Upper lobe of left lung (tissue), 6 donors: ENCODE measurements at regions not wholly inside any gene's neighbourhood (a gene's known extent, or its start where the extent isn't known, plus 50 kb on each side); places are given as distances from the start of the nearest gene placed in this dataset.

Experiments used
- ATAC-seq, 2 donors: fragments of 200-7000 bp; cut with Tn5 transposase; one replicate each; pipeline ENCODE4 v1.9.1; 2022; ENCODE audit warnings: mild to moderate bottlenecking in 2 of 2, moderate library complexity in 2 of 2; ENCODE audit not compliant: low FRiP score in 2 of 2
- DNase-seq, 2 donors: peaks; one replicate each; pipeline ENCODE4 v3.0.0-alpha.2; 2019 to 2020
- H3K27ac ChIP-seq, 4 donors: fragments of 200-600 bp; sonication (generic); one replicate each; pipeline ENCODE4 v1.5.1; 2016 to 2019
- H3K27me3 ChIP-seq, 4 donors: fragments of 200-600 bp; sonication (generic); one replicate each; pipeline ENCODE4 v1.5.1; 2017 to 2019
- H3K36me3 ChIP-seq, 4 donors: fragments of 200-600 bp; sonication (generic); one replicate each; pipeline ENCODE4 v1.5.1; 2016 to 2019
- H3K4me1 ChIP-seq, 4 donors: fragments of 200-600 bp; sonication (generic); one replicate each; pipeline ENCODE4 v1.5.1; 2018 to 2019
- H3K4me3 ChIP-seq, 4 donors: fragments of 200-600 bp; sonication (generic); one replicate each; pipeline ENCODE4 v1.5.1; 2017 to 2019; ENCODE audit warnings: mild to moderate bottlenecking in 2 of 4, moderate library complexity in 1 of 4
- H3K9me3 ChIP-seq, 4 donors: fragments of 200-600 bp; sonication (generic); one replicate each; pipeline ENCODE4 v1.5.1; 2018 to 2019
- EP300 ChIP-seq, 4 donors: sonication (generic); formaldehyde crosslinking; IDR thresholded peaks; one replicate each; pipeline ENCODE4 v1.5.1; 2017; ENCODE audit warnings: antibody characterized with exemption in 4 of 4, control low read depth in 2 of 4
- POLR2A ChIP-seq, 4 donors: fragments of 450-650 bp; IDR thresholded peaks; one replicate each; pipeline ENCODE4 v1.5.1; 2016 to 2017; ENCODE audit warnings: antibody characterized with exemption in 4 of 4, mild to moderate bottlenecking in 2 of 4
- POLR2AphosphoS5 ChIP-seq, 2 donors: sonication (generic); formaldehyde crosslinking; IDR thresholded peaks; one replicate each; pipeline ENCODE4 v1.5.1; 2017; ENCODE audit warnings: antibody characterized with exemption in 2 of 2
- WGBS, 2 donors: methylation state at CpG; one replicate each; pipeline ENCODE4 v1.1.5; 2017 to 2018; 5-methylcytosine and 5-hydroxymethylcytosine counted together
- TF ChIP-seq, protein P1 (sequence below), 6 experiments: fragments of 450-650 bp in 4 of 6; fragments of 200-600 bp in 2 of 6; sonication (generic) in 2 of 6; IDR thresholded peaks; one replicate each; pipeline ENCODE4 v1.5.1; 2016 to 2019; ENCODE audit warnings: antibody characterized with exemption in 6 of 6
- donor health status: DM: no; HTN: no; CAD: no; lungs with moderate emphysema.
- donor health status: DM: no; HTN: yes; CAD: no; lungs with severe emphysema.

- H3K4me3 ChIP-seq: no peak overlapping the region
- H3K27me3 ChIP-seq: no peaks in the 10 kb centered on the region
- no peak overlapping the region for H3K27ac ChIP-seq
- 73 to 78% methylated on average over 2 of the region's 2 CpGs for WGBS, 2 donors
- no peaks in the 10 kb centered on the region for H3K9me3 ChIP-seq
- TF ChIP-seq, protein P1, sequence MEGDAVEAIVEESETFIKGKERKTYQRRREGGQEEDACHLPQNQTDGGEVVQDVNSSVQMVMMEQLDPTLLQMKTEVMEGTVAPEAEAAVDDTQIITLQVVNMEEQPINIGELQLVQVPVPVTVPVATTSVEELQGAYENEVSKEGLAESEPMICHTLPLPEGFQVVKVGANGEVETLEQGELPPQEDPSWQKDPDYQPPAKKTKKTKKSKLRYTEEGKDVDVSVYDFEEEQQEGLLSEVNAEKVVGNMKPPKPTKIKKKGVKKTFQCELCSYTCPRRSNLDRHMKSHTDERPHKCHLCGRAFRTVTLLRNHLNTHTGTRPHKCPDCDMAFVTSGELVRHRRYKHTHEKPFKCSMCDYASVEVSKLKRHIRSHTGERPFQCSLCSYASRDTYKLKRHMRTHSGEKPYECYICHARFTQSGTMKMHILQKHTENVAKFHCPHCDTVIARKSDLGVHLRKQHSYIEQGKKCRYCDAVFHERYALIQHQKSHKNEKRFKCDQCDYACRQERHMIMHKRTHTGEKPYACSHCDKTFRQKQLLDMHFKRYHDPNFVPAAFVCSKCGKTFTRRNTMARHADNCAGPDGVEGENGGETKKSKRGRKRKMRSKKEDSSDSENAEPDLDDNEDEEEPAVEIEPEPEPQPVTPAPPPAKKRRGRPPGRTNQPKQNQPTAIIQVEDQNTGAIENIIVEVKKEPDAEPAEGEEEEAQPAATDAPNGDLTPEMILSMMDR (IDR thresholded peaks at IDR 0.05): no peak
- TF ChIP-seq POLR2A (IDR thresholded peaks at IDR 0.05) (no peak), EP300 (IDR thresholded peaks at IDR 0.05) (no peak), POLR2AphosphoS5 (IDR thresholded peaks at IDR 0.05) (no peak)
- peaks cover 0 to 4% (median 0%) of the 10 kb centered on the region in 4 donors for H3K4me1 ChIP-seq
- H3K36me3 ChIP-seq: no peaks in the 10 kb centered on the region
- ATAC-seq (no peak), DNase-seq (no peak)
These were observed 75.7 kb upstream of the ADGRL4 start for GRCh38 chr1:79082233-79082632.

- Histone ChIP-seq H3K4me3 (no peak overlapping the region), H3K36me3 (no peaks in the 10 kb centered on the region), H3K9me3 (no peaks in the 10 kb centered on the region), H3K4me1 (peaks cover 0 to 4% (median 0%) of the 10 kb centered on the region in 4 donors), H3K27ac (no peak overlapping the region), H3K27me3 (no peaks in the 10 kb centered on the region)
- ATAC-seq: peak in 1 of 2 donors; percentile 64
- TF ChIP-seq EP300 (IDR thresholded peaks at IDR 0.05): no peak
- TF ChIP-seq, protein P1 (IDR thresholded peaks at IDR 0.05): no peak
- no peak for TF ChIP-seq POLR2AphosphoS5 (IDR thresholded peaks at IDR 0.05)
- no peak for TF ChIP-seq POLR2A (IDR thresholded peaks at IDR 0.05)
- DNase-seq: no peak
These were observed 73.2 kb upstream of the ADGRL4 start for GRCh38 chr1:79079770-79080169.

- Histone ChIP-seq H3K4me1 (peaks cover 0 to 4% (median 0%) of the 10 kb centered on the region in 4 donors), H3K27ac (no peak overlapping the region), H3K27me3 (no peaks in the 10 kb centered on the region), H3K4me3 (no peak overlapping the region), H3K36me3 (no peaks in the 10 kb centered on the region), H3K9me3 (no peaks in the 10 kb centered on the region)
- TF ChIP-seq, protein P1 (IDR thresholded peaks at IDR 0.05): no peak
- TF ChIP-seq POLR2A (IDR thresholded peaks at IDR 0.05) (no peak), POLR2AphosphoS5 (IDR thresholded peaks at IDR 0.05) (no peak)
- 73 to 80% methylated on average over 2 of the region's 2 CpGs for WGBS, 2 donors
- ATAC-seq: no peak
- no peak for DNase-seq
These were observed 68.4 kb upstream of the ADGRL4 start for GRCh38 chr1:79074975-79075374.

GRCh38 chr1:79069828-79070227 lies 63.3 kb upstream of the ADGRL4 start:
- Histone ChIP-seq H3K27ac (no peak overlapping the region), H3K9me3 (no peaks in the 10 kb centered on the region), H3K36me3 (no peaks in the 10 kb centered on the region), H3K27me3 (no peaks in the 10 kb centered on the region), H3K4me3 (no peak overlapping the region), H3K4me1 (no peaks in the 10 kb centered on the region)
- WGBS, 2 donors: 85 to 86% methylated on average over 3 of the region's 3 CpGs
- no peak for ATAC-seq
- TF ChIP-seq EP300 (IDR thresholded peaks at IDR 0.05) (no peak), POLR2A (IDR thresholded peaks at IDR 0.05) (no peak), POLR2AphosphoS5 (IDR thresholded peaks at IDR 0.05) (no peak)
- TF ChIP-seq, protein P1 (IDR thresholded peaks at IDR 0.05): no peak
- DNase-seq: no peak

DNA sequence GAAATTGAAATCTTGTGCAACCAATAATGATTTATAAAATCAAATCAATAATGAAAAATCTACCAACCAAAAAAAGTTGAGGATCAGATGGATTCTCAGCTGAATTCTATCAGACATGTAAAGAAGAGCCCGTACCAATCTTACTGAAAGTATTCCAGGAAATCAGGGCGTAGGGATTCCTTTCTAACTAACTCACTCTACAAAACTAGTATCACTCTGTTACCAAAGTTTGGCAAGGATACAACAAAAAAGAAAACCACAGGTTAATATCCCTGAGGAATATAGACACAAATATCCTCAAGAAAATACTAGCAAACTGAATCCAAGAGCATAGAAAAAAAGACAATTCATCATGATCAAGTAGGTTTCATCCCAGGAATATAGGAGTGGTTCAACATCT lies 52.8 kb upstream of the ADGRL4 start:
- ATAC-seq (no peak), DNase-seq (no peak)
- 84 to 87% methylated on average over 2 of the region's 2 CpGs for WGBS, 2 donors
- Histone ChIP-seq H3K27me3 (no peaks in the 10 kb centered on the region), H3K4me1 (no peaks in the 10 kb centered on the region), H3K36me3 (no peaks in the 10 kb centered on the region), H3K9me3 (peaks cover 0 to 5% (median 0%) of the 10 kb centered on the region in 4 donors), H3K27ac (no peak overlapping the region), H3K4me3 (no peak overlapping the region)
- TF ChIP-seq POLR2A (IDR thresholded peaks at IDR 0.05) (no peak), EP300 (IDR thresholded peaks at IDR 0.05) (no peak), POLR2AphosphoS5 (IDR thresholded peaks at IDR 0.05) (no peak)
- TF ChIP-seq, protein P1 (IDR thresholded peaks at IDR 0.05): no peak
